Tibial nerve (tissue), 4 donors: ENCODE measurements at regions not wholly inside any gene's neighbourhood (a gene's known extent, or its start where the extent isn't known, plus 50 kb on each side); places are given as distances from the start of the nearest gene placed in this dataset.

Experiments
- CTCF ChIP-seq, 5 experiments: fragments of 200-600 bp in 3 of 5; fragments of 450-650 bp in 2 of 5; sonication (generic) in 3 of 5; IDR thresholded peaks; one replicate each; pipeline ENCODE4 v1.5.1; 2016 to 2019; ENCODE audit warnings: antibody characterized with exemption in 5 of 5, mild to moderate bottlenecking in 3 of 5, moderate library complexity in 2 of 5
- EP300 ChIP-seq, 2 donors: sonication (generic); formaldehyde crosslinking; IDR thresholded peaks; one replicate each; pipeline ENCODE4 v1.6.1; 2017; ENCODE audit warnings: antibody characterized with exemption in 2 of 2, mild to moderate bottlenecking in 1 of 2
- POLR2A ChIP-seq, 2 donors: fragments of 450-650 bp; IDR thresholded peaks; one replicate each; pipeline ENCODE4 v1.6.1; 2017; ENCODE audit warnings: antibody characterized with exemption in 2 of 2, mild to moderate bottlenecking in 2 of 2, moderate library complexity in 2 of 2

DNA sequence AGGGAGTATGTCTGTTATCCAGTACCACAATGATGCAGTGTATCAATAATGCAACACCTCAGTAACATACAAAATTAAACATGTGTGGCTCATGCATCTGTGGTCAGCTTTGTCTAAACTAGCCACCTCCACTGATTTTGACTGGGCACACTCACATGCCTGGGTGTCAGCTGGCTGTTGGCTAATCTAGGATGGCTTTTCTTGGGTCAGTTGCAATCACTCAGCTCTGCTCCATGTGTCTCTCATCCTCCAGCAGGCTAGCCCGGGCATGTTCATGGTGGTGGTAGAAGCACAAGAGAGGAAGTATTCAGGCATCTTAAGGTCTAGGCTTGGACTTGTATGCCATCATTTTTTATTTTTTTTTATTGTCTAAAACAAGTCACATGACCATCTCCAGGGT lies 59.3 kb upstream of the JAG1 start:
- TF ChIP-seq CTCF (IDR thresholded peaks at IDR 0.05) = no peak
- TF ChIP-seq EP300 (IDR thresholded peaks at IDR 0.05) = no peak
- TF ChIP-seq POLR2A (IDR thresholded peaks at IDR 0.05) = no peak
